ENCODE measurements at regions not wholly inside any gene's neighbourhood (a gene's known extent, or its start where the extent isn't known, plus 50 kb on each side); places are given as distances from the start of the nearest gene placed in this dataset.

GRCh38 chrX:37956223-37956622 is 50.1 kb upstream of the SYTL5 start:
- Histone ChIP-seq H3K36me3 (no peaks in the 10 kb centered on the region), H3K27me3 (no peaks in the 10 kb centered on the region), H3K4me3 (replicated peaks in 1 of 3) (no peak overlapping the region), H3K27ac (no peak overlapping the region), H3K4me1 (no peaks in the 10 kb centered on the region), H3K9me3 (no peaks in the 10 kb centered on the region)
- DNase-seq = no peak
- 84 to 89% methylated on average over 3 of the region's 3 CpGs for WGBS, 2 donors
- intact Hi-C loops (cut with DNase I) = no loop called here
- TF ChIP-seq POLR2A (IDR thresholded peaks at IDR 0.05) (no peak), CTCF (IDR thresholded peaks at IDR 0.05) (no peak)

All from thyroid gland (tissue), 4 donors.